Ovary (tissue), 3 donors: ENCODE measurements at regions not wholly inside any gene's neighbourhood (a gene's known extent, or its start where the extent isn't known, plus 50 kb on each side); places are given as distances from the start of the nearest gene placed in this dataset.

Experiments
- CTCF ChIP-seq, 3 donors: fragments of 450-650 bp in 2 of 3; fragments of 200-600 bp in 1 of 3; IDR thresholded peaks; one replicate each; pipeline versions ENCODE4 v1.5.1 to v1.8.0; 2016 to 2022; ENCODE audit warnings: antibody characterized with exemption in 3 of 3, mild to moderate bottlenecking in 1 of 3
- EP300 ChIP-seq: sonication (generic); formaldehyde crosslinking; IDR thresholded peaks from one replicate; pipeline ENCODE4 v1.6.1; 2017; ENCODE audit warnings: antibody characterized with exemption
- POLR2A ChIP-seq: fragments of 450-650 bp; IDR thresholded peaks from one replicate; pipeline ENCODE4 v1.6.1; 2017; ENCODE audit warnings: antibody characterized with exemption, mild to moderate bottlenecking, moderate library complexity
- donor health status: DM: no; HTN: no; CAD: no.

DNA sequence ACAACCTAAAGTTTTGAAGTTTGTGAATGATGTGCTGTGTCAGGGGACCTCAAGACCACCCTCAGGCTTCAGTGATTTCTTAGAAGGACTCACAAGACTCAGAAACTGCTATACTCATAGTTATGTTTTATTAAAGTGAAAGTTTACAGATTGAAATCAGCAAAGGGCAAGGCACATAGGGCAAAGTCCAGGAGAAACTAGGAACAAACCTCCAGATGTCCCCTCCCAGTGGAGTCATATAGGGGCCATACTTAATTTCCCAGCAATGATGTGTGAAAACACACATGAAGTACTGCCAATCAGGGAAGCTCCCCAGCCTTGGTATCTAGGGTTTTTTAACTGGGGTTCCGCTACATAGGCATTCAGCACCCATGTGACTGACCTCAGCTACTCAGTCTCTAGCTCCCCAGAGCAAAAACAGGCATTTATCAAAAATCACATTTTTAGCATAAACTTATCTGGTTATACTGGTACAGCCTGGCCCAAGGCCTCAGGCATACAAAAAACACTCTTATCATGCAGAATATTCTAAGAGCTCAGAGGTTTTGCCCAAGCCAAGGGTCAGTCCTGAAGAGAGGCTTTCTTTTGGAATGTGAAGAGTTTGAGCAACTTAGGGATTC is 74.7 kb upstream of the ANKRD55 start:
- TF ChIP-seq POLR2A (no peak), CTCF (IDR thresholded peaks at IDR 0.05) (no peak), EP300 (no peak)
